AG10803 (cell line): ENCODE measurements at regions not wholly inside any gene's neighbourhood (a gene's known extent, or its start where the extent isn't known, plus 50 kb on each side); places are given as distances from the start of the nearest gene placed in this dataset.

Source experiments
- DNase-seq: peaks from one replicate; pipeline ENCODE4 v3.0.0; 2010; ENCODE audit warnings: low read depth
- H3K4me3 ChIP-seq: 2 replicates; pipeline ENCODE4 v1.5.1; 2011; ENCODE audit warnings: mild to moderate bottlenecking, low read length, control low read depth
- TF ChIP-seq, protein P1 (sequence below): conservative IDR thresholded peaks from 2 replicates; pipeline ENCODE4 v1.5.1; 2011; ENCODE audit warnings: mild to moderate bottlenecking, low read length, control low read depth, inconsistent platforms

DNA sequence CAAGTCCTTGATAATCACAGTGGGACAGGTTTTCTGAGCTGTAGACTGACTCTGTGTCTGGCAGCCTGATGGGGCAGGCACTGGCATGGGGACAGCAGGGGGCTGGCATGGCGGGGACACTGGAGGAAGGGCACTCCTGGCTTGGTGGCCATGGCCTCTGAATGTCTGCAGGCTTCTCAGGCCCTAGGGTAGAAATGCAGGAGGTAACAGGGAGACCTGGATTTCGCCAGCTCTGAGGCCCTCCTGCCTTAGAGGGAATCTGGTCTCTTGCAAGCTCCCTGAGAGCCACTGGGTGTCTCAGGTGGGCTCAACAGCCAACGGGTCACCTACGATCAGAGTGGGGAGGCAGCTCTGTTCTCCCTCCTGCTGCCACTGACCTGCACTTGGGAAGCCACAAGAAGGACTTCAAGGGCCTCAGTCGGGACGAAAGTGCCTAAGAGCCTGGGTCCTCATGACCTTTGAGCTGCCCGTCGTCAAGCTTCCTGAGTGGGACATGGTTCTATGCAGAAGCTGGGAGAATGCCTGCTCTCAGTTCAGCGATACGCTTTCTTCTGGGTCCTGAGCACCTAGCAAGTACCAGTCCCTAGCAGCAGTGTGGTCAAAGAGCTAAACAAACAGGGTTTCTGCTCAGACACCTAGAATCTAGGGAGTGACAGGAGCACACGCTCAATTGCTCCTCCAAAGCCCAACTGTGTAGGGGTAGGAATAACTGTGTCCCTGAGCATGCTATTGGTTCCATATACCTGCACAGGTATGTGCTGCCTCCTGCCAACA, 569.0 kb downstream of the PTPRU start:
- TF ChIP-seq, protein P1, sequence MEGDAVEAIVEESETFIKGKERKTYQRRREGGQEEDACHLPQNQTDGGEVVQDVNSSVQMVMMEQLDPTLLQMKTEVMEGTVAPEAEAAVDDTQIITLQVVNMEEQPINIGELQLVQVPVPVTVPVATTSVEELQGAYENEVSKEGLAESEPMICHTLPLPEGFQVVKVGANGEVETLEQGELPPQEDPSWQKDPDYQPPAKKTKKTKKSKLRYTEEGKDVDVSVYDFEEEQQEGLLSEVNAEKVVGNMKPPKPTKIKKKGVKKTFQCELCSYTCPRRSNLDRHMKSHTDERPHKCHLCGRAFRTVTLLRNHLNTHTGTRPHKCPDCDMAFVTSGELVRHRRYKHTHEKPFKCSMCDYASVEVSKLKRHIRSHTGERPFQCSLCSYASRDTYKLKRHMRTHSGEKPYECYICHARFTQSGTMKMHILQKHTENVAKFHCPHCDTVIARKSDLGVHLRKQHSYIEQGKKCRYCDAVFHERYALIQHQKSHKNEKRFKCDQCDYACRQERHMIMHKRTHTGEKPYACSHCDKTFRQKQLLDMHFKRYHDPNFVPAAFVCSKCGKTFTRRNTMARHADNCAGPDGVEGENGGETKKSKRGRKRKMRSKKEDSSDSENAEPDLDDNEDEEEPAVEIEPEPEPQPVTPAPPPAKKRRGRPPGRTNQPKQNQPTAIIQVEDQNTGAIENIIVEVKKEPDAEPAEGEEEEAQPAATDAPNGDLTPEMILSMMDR: no peak
- DNase-seq: no peak
- no peak overlapping the region for H3K4me3 ChIP-seq

DNA sequence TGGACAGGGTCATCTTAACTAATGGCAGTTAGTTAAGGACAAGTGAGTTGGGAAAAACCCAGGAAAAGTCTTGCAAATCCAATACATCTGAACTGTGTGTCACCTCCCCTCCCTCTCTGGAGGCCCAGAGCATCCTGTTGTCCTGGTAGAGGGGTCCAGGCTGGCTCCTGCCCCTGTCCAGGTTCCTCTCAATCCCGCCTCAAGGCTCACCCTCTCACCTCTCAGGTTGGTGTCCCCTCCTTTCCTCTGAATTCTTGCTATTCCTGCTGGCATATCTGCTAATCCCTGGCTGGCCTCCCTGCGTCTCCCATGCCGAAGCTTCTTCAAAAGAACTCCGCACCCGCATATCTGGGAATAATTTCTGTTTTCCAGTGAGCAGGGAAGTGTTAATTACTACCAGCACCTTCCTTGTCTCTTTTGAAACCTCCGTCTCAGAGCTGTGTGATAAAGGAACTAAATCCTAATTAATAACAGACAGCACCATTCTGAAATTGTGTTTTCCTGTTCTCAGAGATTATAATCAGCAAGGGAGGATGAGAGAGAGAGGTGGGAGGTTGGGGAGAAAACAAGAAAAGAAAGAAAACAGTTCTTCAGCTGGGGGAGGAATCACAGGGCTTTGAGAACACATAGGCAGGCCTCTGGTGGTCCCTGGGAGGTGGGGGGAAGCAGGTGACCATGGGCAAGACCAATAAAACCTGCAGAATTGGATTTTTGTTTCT, 568.0 kb downstream of the PTPRU start:
- TF ChIP-seq, protein P1: no peak

DNA sequence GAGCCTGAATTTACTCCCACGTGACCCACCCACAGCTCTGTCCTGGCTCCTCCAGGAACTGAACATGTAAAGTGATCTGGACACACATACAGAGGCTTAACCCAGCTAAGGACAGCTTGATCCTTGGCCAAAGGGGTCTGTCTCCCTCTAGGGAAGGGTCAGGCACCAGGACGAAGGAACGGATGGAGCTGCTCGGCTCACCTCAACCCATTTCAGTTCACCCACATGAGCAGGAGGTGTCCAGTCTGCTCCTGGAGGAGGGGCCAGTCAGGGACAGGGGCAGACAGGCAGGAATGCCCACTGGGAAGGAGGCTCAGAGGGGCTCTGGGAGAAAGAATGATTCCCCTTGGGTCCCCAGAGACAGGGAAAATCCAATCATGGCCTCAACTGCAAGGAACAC, 567.2 kb downstream of the PTPRU start:
- TF ChIP-seq, protein P1: no peak
- no peak overlapping the region for H3K4me3 ChIP-seq
- no peak for DNase-seq

More for the DNA sequence above, 568.0 kb downstream of the PTPRU start:
- no peak overlapping the region for H3K4me3 ChIP-seq
- DNase-seq: no peak

DNA sequence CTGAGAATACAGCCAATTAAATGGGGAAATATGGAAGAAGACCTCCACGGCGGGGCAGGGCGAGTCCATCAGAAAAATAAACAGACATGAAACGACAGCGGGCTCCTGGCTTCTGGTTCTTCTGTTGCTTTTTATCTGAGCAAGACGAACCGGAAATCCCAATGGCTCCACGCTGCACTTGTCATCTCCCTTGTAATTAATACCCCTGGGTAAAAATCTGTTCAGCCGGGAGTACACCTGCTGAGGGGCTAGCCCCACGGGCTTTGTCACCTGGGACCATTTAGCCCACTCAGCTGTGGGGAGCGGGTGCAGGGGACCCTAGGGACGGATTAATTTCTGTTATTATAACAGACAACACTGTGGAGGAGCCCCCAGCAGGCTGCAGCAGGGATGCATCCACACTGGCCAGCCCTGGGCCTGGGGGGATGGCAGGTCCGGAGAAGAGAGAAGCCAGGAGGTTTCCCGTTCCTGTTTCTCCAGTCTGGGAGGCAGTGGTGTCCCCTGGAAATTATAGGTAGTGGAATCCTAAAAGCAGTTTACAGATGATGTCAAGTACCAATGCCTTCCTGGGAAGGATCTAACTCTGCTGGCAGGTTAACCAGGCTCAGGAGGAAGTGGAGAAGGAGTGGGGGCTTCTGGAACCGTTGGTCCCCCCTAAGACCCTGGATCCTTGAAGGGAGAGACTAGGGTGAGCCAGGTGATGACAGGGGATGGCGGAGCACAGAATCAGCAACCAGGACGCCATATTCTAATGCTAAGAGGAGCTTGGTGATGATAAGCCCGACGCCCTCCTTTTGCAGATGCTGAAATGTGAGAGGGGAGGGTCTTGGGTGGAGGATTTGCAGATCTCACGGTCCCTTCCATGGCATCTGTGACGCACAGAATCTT, 566.1 kb downstream of the PTPRU start:
- TF ChIP-seq, protein P1: no peak
- DNase-seq: no peak
- H3K4me3 ChIP-seq: no peak overlapping the region

DNA sequence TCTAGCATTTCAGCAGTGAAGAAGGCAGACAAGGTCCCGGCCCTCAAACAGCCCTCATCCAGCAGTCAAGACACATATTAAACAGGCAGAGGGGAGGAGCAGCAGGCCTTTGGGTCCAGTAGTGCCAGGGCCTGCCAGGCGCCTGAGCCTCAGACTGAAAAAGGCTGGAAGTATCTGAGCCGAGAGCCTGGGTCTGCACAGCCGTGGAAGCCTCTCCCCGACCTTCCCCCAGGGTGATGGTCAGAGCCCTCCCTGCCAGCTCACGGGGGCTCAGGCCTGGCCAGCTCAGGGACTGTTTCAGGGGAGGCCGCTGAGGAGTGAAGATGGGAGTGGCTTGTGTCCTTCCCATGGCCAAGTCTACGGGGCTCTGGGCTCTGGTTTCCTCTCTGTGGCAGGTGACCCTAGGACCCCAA, 565.2 kb downstream of the PTPRU start:
- H3K4me3 ChIP-seq: no peak overlapping the region
- TF ChIP-seq, protein P1: no peak
- DNase-seq: no peak

DNA sequence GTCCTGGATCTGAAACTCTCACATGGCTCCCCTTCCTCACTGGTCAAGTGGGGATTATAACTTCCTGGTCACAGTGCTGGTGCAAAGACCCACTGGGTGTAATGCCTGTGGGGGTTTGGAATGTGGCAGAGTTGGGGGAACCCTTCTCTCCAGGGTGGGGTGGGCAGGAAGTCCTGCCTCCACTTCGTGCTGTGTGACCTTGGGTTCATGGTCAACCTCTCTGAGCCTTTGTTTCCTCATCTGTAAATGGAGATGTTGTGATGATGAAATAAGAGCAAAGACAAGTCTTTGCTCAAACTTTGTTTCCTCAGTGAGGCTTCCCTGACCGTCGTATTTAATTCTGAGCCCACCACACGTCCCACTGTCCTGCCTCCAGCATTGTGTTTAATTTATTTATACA, 564.7 kb downstream of the PTPRU start:
- no peak for DNase-seq
- H3K4me3 ChIP-seq: no peak overlapping the region
- TF ChIP-seq, protein P1: no peak
